Pancreas (tissue), 10 donors: ENCODE measurements at regions not wholly inside any gene's neighbourhood (a gene's known extent, or its start where the extent isn't known, plus 50 kb on each side); places are given as distances from the start of the nearest gene placed in this dataset.

Source experiments
- ATAC-seq, 4 donors: fragments of 200-7000 bp; cut with Tn5 transposase; one replicate each; pipeline versions ENCODE4 v1.8.0 to v1.9.1; 2020; ENCODE audit warnings: mild to moderate bottlenecking in 4 of 4, moderate library complexity in 4 of 4
- DNase-seq, 6 donors: peaks; one replicate each; pipeline ENCODE4 v3.0.0-alpha.2; 2020
- FAIRE-seq: peaks from 2 replicates; lab custom pipeline; 2012; peaks lifted over from hg19 to GRCh38; lab: Jason Lieb, UNC
- H3K27ac ChIP-seq, 4 donors: fragments of 200-600 bp; sonication (generic); 1 replicate in 3 of 4; 2 replicates in 1 of 4; pipeline versions ENCODE4 v1.5.0 to v1.8.0; 2020
- H3K27me3 ChIP-seq, 4 donors: fragments of 200-600 bp; one replicate each; pipeline ENCODE4 v1.8.0; 2021
- H3K36me3 ChIP-seq, 3 donors: fragments of 200-600 bp; sonication (generic) in 1 of 3; one replicate each; pipeline versions ENCODE4 v1.5.0 to v1.8.0; 2020 to 2021
- H3K4me1 ChIP-seq, 3 donors: fragments of 200-600 bp; one replicate each; pipeline ENCODE4 v1.8.0; 2021
- H3K4me3 ChIP-seq, 4 donors: fragments of 200-600 bp; sonication (generic) in 2 of 4; one replicate each; pipeline versions ENCODE4 v1.5.0 to v1.8.0; 2020 to 2021
- H3K9me3 ChIP-seq, 4 donors: fragments of 200-600 bp; one replicate each; pipeline ENCODE4 v1.8.0; 2021
- WGBS, 2 donors: extraction: QIAGEN DNeasy Blood & Tissue Kit; methylation state at CpG; one replicate each; pipeline ENCODE4 v1.1.7; 2013; 5-methylcytosine and 5-hydroxymethylcytosine counted together
- intact Hi-C, 3 donors: fragments of 100-400 bp; cut with DNase I; formaldehyde crosslinking; loops; one replicate each; pipeline versions ENCODE4 v1.11.1 to v1.14.2; 2022
- TF ChIP-seq, protein P1 (sequence below), 4 donors: fragments of 200-600 bp; sonication (generic) in 3 of 4; IDR thresholded peaks; one replicate each; pipeline versions ENCODE4 v1.5.0 to v1.8.0; 2021; ENCODE audit warnings: antibody characterized with exemption in 4 of 4
- donor health status: healthy with polysubstance abuse.
- donor health status: DM: no; HTN: no; CAD: no; lungs with moderate emphysema.
- donor health status: DM: no; HTN: no; CAD: no.
- donor health status: control.
- donor health status: control.
- donor health status: Bipolar disorder and iron deficiency.
- donor health status: DM: yes; HTN: yes; CAD: no.
- donor health status: DM: no; HTN: no; CAD: no.
- donor health status: DM: no; HTN: no; CAD: no.
- donor health status: DM: yes; HTN: yes; CAD: no.

DNA sequence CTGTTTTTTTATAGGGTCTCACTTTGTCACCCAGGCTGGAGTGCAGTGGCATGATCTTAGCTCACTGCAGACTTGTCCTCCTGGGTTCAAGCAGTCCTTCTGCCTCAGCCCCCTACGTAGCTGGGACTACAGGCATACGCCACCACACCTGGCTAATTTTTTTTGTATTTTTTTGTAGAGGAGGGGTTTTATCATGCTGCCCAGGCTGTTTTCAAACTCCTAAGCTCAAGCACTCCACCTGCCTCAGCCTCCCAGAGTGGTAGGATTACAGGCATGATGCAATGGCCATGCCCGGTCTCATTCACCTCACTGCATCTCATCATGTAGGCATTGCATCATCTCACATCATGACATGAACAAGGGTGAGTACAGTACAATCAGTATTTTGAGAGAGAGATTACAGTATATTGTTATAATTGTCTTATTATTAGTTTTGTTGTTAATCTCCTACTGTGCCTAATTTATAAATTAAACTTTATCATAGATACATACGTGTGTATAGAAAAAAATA lies 74.3 kb upstream of the EOMES start:
- Histone ChIP-seq H3K27me3 (no peaks in the 10 kb centered on the region), H3K9me3 (no peaks in the 10 kb centered on the region), H3K27ac (no peak overlapping the region), H3K4me3 (no peak overlapping the region), H3K36me3 (no peaks in the 10 kb centered on the region), H3K4me1 (no peaks in the 10 kb centered on the region)
- FAIRE-seq (no peak), DNase-seq (no peak), ATAC-seq (no peak)
- intact Hi-C loops = no loop called here
- 69 to 78% methylated on average over 4 of the region's 4 CpGs for WGBS, 2 donors
- TF ChIP-seq, protein P1, sequence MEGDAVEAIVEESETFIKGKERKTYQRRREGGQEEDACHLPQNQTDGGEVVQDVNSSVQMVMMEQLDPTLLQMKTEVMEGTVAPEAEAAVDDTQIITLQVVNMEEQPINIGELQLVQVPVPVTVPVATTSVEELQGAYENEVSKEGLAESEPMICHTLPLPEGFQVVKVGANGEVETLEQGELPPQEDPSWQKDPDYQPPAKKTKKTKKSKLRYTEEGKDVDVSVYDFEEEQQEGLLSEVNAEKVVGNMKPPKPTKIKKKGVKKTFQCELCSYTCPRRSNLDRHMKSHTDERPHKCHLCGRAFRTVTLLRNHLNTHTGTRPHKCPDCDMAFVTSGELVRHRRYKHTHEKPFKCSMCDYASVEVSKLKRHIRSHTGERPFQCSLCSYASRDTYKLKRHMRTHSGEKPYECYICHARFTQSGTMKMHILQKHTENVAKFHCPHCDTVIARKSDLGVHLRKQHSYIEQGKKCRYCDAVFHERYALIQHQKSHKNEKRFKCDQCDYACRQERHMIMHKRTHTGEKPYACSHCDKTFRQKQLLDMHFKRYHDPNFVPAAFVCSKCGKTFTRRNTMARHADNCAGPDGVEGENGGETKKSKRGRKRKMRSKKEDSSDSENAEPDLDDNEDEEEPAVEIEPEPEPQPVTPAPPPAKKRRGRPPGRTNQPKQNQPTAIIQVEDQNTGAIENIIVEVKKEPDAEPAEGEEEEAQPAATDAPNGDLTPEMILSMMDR (IDR thresholded peaks at IDR 0.05) = no peak

DNA sequence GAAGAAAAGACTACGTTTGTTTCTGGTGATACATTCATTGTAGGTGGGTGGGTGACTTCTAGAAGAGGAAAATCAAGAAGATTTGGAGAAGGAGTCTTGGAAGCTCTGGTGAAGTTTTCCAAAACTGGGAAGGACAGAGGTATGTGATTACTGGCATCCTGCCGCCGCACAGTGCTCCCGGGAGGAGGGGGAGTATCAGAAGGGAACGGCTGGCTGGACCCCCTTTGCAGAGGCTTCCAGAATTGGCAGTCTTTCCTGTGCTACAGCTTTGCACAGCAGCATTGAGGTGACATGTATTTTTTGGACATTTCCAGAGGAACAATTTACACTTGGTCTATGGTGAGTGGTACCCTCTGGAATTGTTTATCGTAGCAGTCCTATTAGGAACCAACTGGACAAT lies 75.7 kb upstream of the EOMES start:
- intact Hi-C loops = no loop called here
- H3K9me3 ChIP-seq = no peaks in the 10 kb centered on the region
- ATAC-seq (no peak), DNase-seq (no peak), FAIRE-seq (no peak)
- TF ChIP-seq, protein P1 (IDR thresholded peaks at IDR 0.05) = no peak
- H3K27me3 ChIP-seq = no peaks in the 10 kb centered on the region
- H3K27ac ChIP-seq = no peak overlapping the region
- no peak overlapping the region for H3K4me3 ChIP-seq
- 67 to 70% methylated on average over 6 of the region's 6 CpGs for WGBS, 2 donors
- no peaks in the 10 kb centered on the region for H3K4me1 ChIP-seq
- no peaks in the 10 kb centered on the region for H3K36me3 ChIP-seq

GRCh38 chr3:27800261-27800660 lies 78.1 kb upstream of the EOMES start:
- no peak for DNase-seq
- H3K36me3 ChIP-seq = no peaks in the 10 kb centered on the region
- no peak for FAIRE-seq
- no peaks in the 10 kb centered on the region for H3K4me1 ChIP-seq
- H3K9me3 ChIP-seq = no peaks in the 10 kb centered on the region
- H3K27me3 ChIP-seq = no peaks in the 10 kb centered on the region
- no peak overlapping the region for H3K4me3 ChIP-seq
- intact Hi-C loops = no loop called here
- no peak overlapping the region for H3K27ac ChIP-seq
- 76 to 87% methylated on average over 3 of the region's 3 CpGs for WGBS, 2 donors
- no peak for ATAC-seq
- TF ChIP-seq, protein P1 (IDR thresholded peaks at IDR 0.05) = no peak

GRCh38 chr3:27802425-27802824 lies 80.3 kb upstream of the EOMES start:
- no peaks in the 10 kb centered on the region for H3K9me3 ChIP-seq
- H3K4me1 ChIP-seq = no peaks in the 10 kb centered on the region
- intact Hi-C loops = no loop called here
- H3K4me3 ChIP-seq = no peak overlapping the region
- no peak overlapping the region for H3K27ac ChIP-seq
- DNase-seq (no peak), ATAC-seq (no peak), FAIRE-seq (no peak)
- WGBS, 2 donors = 93% methylated on average over 2 of the region's 2 CpGs
- no peaks in the 10 kb centered on the region for H3K36me3 ChIP-seq
- TF ChIP-seq, protein P1 (IDR thresholded peaks at IDR 0.05) = no peak
- H3K27me3 ChIP-seq = no peaks in the 10 kb centered on the region

DNA sequence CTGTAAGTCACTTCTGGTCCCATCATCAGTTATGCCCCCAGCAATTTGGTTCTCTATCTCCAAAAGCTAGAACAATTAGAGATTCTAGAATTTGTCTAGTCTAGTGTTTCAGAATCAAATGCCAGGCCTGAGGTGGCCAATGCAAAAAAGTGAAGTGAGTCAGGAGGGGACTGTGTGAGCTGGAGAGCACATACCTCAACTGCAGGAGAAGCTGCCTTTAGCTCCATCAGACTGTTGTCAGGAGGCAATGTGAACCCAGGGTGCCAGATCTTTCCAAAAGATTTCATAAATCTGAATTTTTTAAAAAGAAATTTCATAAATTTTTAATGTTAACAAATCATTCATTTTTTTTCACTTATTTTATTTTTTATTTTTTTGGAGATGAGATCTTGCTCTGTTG lies 80.7 kb upstream of the EOMES start:
- H3K36me3 ChIP-seq = no peaks in the 10 kb centered on the region
- DNase-seq = no peak
- intact Hi-C loops = no loop called here
- TF ChIP-seq, protein P1 (IDR thresholded peaks at IDR 0.05) = no peak
- no peak overlapping the region for H3K27ac ChIP-seq
- no peak overlapping the region for H3K4me3 ChIP-seq
- no peaks in the 10 kb centered on the region for H3K27me3 ChIP-seq
- no peaks in the 10 kb centered on the region for H3K4me1 ChIP-seq
- H3K9me3 ChIP-seq = no peaks in the 10 kb centered on the region
- ATAC-seq = no peak
- no peak for FAIRE-seq
